Spinal cord (tissue), 9 donors: ENCODE measurements at regions not wholly inside any gene's neighbourhood (a gene's known extent, or its start where the extent isn't known, plus 50 kb on each side); places are given as distances from the start of the nearest gene placed in this dataset.
A peak's percentile ranks its signal among the peaks of the same experiment; 100 is the strongest.

Experiments
- DNase-seq, 6 donors: peaks; one replicate each; pipeline versions ENCODE4 v3.0.0 to v3.0.0-alpha.2; 2013 to 2015; ENCODE audit warnings: low spot score in 6 of 6, low read depth in 4 of 6
- H3K27ac ChIP-seq: one replicate; pipeline ENCODE4 v1.5.1; 2013; ENCODE audit warnings: low read depth, low read length, control low read depth
- H3K27me3 ChIP-seq: one replicate; pipeline ENCODE4 v1.6.1; 2013; ENCODE audit warnings: low read length; ENCODE audit not compliant: control insufficient read depth, insufficient read depth
- H3K36me3 ChIP-seq: one replicate; pipeline ENCODE4 v1.6.1; 2013; ENCODE audit warnings: low read length; ENCODE audit not compliant: control insufficient read depth, insufficient read depth
- H3K4me1 ChIP-seq: one replicate; pipeline ENCODE4 v1.6.1; 2013; ENCODE audit warnings: low read length; ENCODE audit not compliant: control insufficient read depth, insufficient read depth
- H3K4me3 ChIP-seq: one replicate; pipeline ENCODE4 v1.5.1; 2013; ENCODE audit warnings: low read depth, low read length, control low read depth
- H3K9me3 ChIP-seq: one replicate; pipeline ENCODE4 v1.6.1; 2013; ENCODE audit warnings: low read length; ENCODE audit not compliant: control insufficient read depth, insufficient read depth
- WGBS: methylation state at CpG from one replicate; pipeline ENCODE4 v1.1.5; 2013; ENCODE audit warnings: missing lambda C conversion rate; ENCODE audit not compliant: insufficient coverage; 5-methylcytosine and 5-hydroxymethylcytosine counted together
- donor health status: healthy.

DNA sequence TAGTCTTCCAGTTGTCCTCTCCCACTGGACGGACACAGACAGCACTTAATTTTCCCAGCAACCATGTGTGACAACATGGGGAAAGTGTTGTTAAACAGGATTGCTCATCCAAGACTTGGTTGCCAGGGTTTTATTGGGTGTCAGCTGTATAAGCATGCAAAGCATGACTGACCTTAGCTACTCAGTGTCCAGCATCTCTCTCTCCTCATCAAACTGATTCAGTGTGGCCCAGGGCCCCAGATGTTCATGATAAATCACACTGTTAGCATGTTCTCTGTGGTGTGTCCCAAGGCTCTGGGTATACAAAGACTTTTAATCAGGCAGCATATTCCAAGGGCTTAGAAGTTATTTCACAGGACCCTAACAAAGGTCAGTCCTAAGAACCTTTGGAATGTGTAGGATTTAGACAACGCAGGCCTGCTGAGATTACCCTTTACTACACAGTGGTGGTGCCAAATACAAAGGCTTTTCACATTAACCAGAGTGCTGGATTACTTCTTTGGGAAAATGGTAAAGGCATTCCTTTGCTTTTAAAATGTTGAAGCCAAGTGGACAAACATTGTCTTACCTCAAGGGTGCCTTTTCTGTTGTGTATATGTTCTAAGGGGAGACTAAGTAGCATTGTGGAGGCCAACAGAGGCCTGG lies 213.3 kb downstream of the GLUD2 start:
- DNase-seq, result no peak
- WGBS, result no CpG with 5 or more reads among the region's 2 CpGs
- no peaks in the 10 kb centered on the region for H3K9me3 ChIP-seq
- H3K4me3 ChIP-seq, result no peak overlapping the region
- H3K36me3 ChIP-seq, result no peaks in the 10 kb centered on the region
- H3K27me3 ChIP-seq, result no peaks in the 10 kb centered on the region
- H3K27ac ChIP-seq, result no peak overlapping the region
- H3K4me1 ChIP-seq, result no peaks in the 10 kb centered on the region

GRCh38 chrX:121283921-121284320 lies 236.5 kb downstream of the GLUD2 start:
- Histone ChIP-seq H3K9me3 (no peaks in the 10 kb centered on the region), H3K27me3 (no peaks in the 10 kb centered on the region), H3K4me3 (no peak overlapping the region), H3K27ac (no peak overlapping the region), H3K36me3 (no peaks in the 10 kb centered on the region), H3K4me1 (no peaks in the 10 kb centered on the region)
- no CpG with 5 or more reads among the region's 3 CpGs for WGBS
- no peak for DNase-seq

GRCh38 chrX:121298499-121298898 lies 251.1 kb downstream of the GLUD2 start:
- H3K4me1 ChIP-seq, result no peaks in the 10 kb centered on the region
- no peaks in the 10 kb centered on the region for H3K36me3 ChIP-seq
- H3K27ac ChIP-seq, result no peak overlapping the region
- H3K4me3 ChIP-seq, result no peak overlapping the region
- WGBS, result no CpG with 5 or more reads among the region's 1 CpG
- no peak for DNase-seq
- H3K9me3 ChIP-seq, result no peaks in the 10 kb centered on the region
- H3K27me3 ChIP-seq, result no peaks in the 10 kb centered on the region

- WGBS, result no CpG with 5 or more reads among the region's 2 CpGs
- Histone ChIP-seq H3K27ac (no peak overlapping the region), H3K9me3 (no peaks in the 10 kb centered on the region), H3K27me3 (no peaks in the 10 kb centered on the region), H3K4me1 (no peaks in the 10 kb centered on the region), H3K4me3 (no peak overlapping the region), H3K36me3 (no peaks in the 10 kb centered on the region)
- no peak for DNase-seq
These were observed 253.9 kb downstream of the GLUD2 start for GRCh38 chrX:121301356-121301755.

- Histone ChIP-seq H3K36me3 (no peaks in the 10 kb centered on the region), H3K4me3 (no peak overlapping the region), H3K27ac (no peak overlapping the region), H3K4me1 (no peaks in the 10 kb centered on the region), H3K27me3 (no peaks in the 10 kb centered on the region), H3K9me3 (no peaks in the 10 kb centered on the region)
- DNase-seq, result no peak
- 100% methylated on average over 1 of the region's 1 CpG for WGBS
These were observed 254.4 kb downstream of the GLUD2 start for GRCh38 chrX:121301822-121302221.

GRCh38 chrX:121307449-121307848 lies 260.0 kb downstream of the GLUD2 start:
- no peaks in the 10 kb centered on the region for H3K36me3 ChIP-seq
- H3K4me1 ChIP-seq, result no peaks in the 10 kb centered on the region
- DNase-seq, result no peak
- 81% methylated on average over 1 of the region's 3 CpGs for WGBS
- no peak overlapping the region for H3K4me3 ChIP-seq
- no peak overlapping the region for H3K27ac ChIP-seq
- peaks cover 2% of the 10 kb centered on the region for H3K27me3 ChIP-seq
- H3K9me3 ChIP-seq, result no peaks in the 10 kb centered on the region

DNA sequence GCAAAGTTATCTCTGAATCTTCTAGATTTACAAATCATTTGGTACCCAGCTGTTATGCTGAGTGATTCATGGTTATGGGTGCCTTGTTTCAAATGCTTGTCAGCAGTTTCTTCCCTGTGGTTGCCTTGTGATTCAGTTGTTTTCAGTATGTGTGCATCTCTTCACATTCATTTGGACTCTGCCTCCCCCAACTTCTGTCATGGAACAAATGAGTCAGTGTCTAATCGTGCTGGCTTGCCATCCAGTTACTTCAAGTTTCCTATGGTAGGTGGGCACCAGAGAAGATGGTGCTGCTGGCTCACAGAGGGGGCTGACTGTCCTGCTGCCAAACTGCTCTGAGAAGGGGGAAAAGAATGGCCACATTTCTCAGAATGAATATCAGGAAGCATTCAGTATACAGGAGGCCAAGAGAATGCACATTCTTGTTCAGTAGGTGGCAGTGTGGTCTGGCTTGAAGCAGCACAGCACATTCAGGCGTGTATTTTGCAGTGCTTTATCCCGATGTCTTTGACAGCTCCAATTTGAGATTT lies 260.9 kb downstream of the GLUD2 start:
- no CpG with 5 or more reads among the region's 3 CpGs for whole genome bisulfite sequencing
- peaks cover 2% of the 10 kb centered on the region for H3K27me3 ChIP-seq
- DNase-seq, result peak; percentile 7 to 87 (median 21)

DNA sequence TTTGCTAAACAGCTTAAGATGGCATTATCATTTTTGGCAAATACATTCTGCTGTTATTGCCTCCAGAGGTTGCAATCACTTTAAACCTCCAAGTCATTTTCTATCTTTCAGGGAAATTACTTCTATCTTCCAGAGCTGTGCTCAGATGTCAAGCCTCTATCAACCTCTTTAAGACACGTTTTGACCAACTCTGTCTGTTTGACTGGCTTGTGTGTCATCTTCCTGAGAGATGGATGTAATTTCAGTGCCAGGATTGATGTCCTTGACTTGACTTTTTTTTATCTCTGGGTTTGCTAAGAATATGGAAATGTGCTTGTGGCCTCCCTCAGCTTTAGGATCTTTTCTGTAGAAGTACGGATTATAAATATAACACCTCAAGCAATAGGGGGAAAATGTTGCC lies 263.4 kb downstream of the GLUD2 start:
- H3K27ac ChIP-seq, result no peak overlapping the region
- no CpG with 5 or more reads among the region's 2 CpGs for WGBS
- no peak for DNase-seq

More for the DNA sequence above, 260.9 kb downstream of the GLUD2 start:
- H3K9me3 ChIP-seq, result no peaks in the 10 kb centered on the region
- H3K4me1 ChIP-seq, result no peaks in the 10 kb centered on the region
- no peak overlapping the region for H3K4me3 ChIP-seq
- H3K36me3 ChIP-seq, result no peaks in the 10 kb centered on the region
- no peak overlapping the region for H3K27ac ChIP-seq

DNA sequence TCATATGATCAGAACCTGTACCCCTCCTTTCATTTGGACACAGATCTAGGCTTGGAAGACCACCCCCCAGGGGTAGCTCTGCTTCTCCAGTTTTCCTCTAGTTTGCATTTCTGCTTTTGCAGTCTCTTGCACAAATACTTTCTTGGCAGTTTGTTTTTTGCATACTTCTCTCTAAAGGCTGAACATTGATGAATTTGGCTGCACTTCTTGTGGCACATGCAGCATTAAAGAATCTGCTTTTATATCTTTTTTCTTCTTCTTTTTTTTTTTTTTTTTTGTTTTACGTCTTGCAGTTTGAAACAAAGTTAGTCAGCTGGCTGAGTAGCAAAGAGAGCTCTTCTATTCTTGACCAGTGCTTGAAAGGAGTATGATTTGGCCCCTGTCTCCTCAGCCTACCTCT lies 273.0 kb downstream of the GLUD2 start:
- Histone ChIP-seq H3K27ac (no peak overlapping the region), H3K27me3 (no peaks in the 10 kb centered on the region), H3K4me3 (no peak overlapping the region), H3K4me1 (no peaks in the 10 kb centered on the region), H3K9me3 (no peaks in the 10 kb centered on the region), H3K36me3 (no peaks in the 10 kb centered on the region)
- no CpG with 5 or more reads among the region's 1 CpG for WGBS
- DNase-seq, result peak in 1 of 6 donors; percentile 46

More for the DNA sequence above, 263.4 kb downstream of the GLUD2 start:
- Histone ChIP-seq H3K4me3 (no peak overlapping the region), H3K27me3 (peaks cover 2% of the 10 kb centered on the region), H3K36me3 (no peaks in the 10 kb centered on the region), H3K4me1 (no peaks in the 10 kb centered on the region), H3K9me3 (no peaks in the 10 kb centered on the region)

GRCh38 chrX:121322159-121322558 lies 274.7 kb downstream of the GLUD2 start:
- WGBS, result 40% methylated on average over 1 of the region's 1 CpG
- Histone ChIP-seq H3K36me3 (no peaks in the 10 kb centered on the region), H3K9me3 (no peaks in the 10 kb centered on the region), H3K4me3 (no peak overlapping the region), H3K27me3 (no peaks in the 10 kb centered on the region), H3K27ac (no peak overlapping the region), H3K4me1 (no peaks in the 10 kb centered on the region)
- DNase-seq, result no peak
